ENCODE measurements at regions not wholly inside any gene's neighbourhood (a gene's known extent, or its start where the extent isn't known, plus 50 kb on each side); places are given as distances from the start of the nearest gene placed in this dataset.

DNA sequence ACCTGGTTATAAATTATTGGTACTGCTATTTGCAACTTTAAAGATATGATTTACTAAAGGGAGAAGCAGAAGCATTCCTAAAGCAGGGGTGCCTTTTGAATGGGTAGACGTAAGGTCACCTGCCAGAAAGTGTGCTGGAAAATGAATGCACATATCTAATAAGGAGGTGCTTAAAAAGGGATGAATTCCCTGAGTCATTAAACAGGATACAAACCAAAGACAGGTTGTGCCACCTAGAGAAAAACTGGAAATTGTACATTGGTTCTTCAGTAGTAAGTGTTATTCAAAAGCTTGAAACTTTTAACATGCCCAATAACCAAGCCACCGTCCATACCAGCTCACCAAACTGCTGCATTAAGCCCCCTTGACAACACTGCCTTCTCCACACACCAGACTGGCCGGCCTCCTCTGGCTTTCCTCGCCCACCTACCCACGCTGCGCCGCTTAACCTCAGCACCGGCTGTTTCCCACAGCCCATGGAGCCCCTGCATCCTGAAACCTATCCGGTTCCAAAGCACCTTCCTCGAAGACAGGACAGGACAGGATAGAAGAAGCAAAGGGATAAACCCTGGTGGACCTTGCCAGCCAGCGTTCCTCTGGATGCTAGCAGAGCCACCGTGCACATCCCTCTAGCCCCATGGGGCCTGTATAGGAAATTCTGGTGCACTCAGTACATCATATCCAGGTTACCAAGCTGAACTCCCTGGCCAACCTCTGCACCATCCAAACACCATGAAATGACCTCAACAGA, 201.5 kb upstream of the CAND1 start:
- no peak overlapping the region for H3K9ac ChIP-seq (ENCODE audit: extremely low read depth, insufficient read length, low read length)
- Mint-ChIP-seq H3K4me1 (peaks cover 23% of the 10 kb centered on the region in 2 experiments), H3K4me3 (peak overlapping the region; percentile 90 to 93), H3K27me3 (ENCODE audit: low read depth) (peaks cover 31% of the 10 kb centered on the region), H3K36me3 (ENCODE audit: insufficient read depth in 1 of 3, low read depth in 3 of 3) (no peaks in the 10 kb centered on the region), H3K9me3 (no peaks in the 10 kb centered on the region; a peak in 2 of 5 replicates), H3K27ac (peak overlapping the region in 1 of 3 experiments; percentile 94; a peak in 2 of 7 replicates)
- no peaks in the 10 kb centered on the region for H4K20me1 ChIP-seq (ENCODE audit: control insufficient read depth, insufficient read depth, insufficient read length)
- no peak overlapping the region for H2BK5ac ChIP-seq (ENCODE audit: insufficient read length, low read length)
- H3K79me2 ChIP-seq (ENCODE audit: insufficient read depth, low read length), result no peaks in the 10 kb centered on the region; the same call in 1 of the 2 replicates
- no peak for TF ChIP-seq CTCF (conservative IDR thresholded peaks at IDR 0.05)
- WGBS (ENCODE audit: extremely low coverage, insufficient read length, low lambda C conversion rate), result no CpG with 5 or more reads among the region's 12 CpGs
- H4K8ac ChIP-seq (replicated peaks; ENCODE audit: insufficient read length, low read depth, low read length), result no peak overlapping the region
- H3T11ph ChIP-seq (ENCODE audit: low read length), result no peak overlapping the region
- no peak overlapping the region for H2AFZ ChIP-seq (ENCODE audit: low read length)
- no peaks in the 10 kb centered on the region; the same call in 1 of the 2 replicates for H3K27me3 ChIP-seq (ENCODE audit: insufficient read depth, low read length)
- H3K23me2 ChIP-seq (ENCODE audit: insufficient read length, low read depth, low read length, poor library complexity, severe bottlenecking), result peaks cover 10% of the 10 kb centered on the region
- H2BK15ac ChIP-seq (ENCODE audit: low read depth, low read length), result no peak overlapping the region
- no peak overlapping the region for H3K23ac ChIP-seq (ENCODE audit: insufficient read length, low read depth, low read length)
- H2BK120ac ChIP-seq (ENCODE audit: low read depth, low read length, poor library complexity, severe bottlenecking), result no peak overlapping the region
- no peak overlapping the region for H3K18ac ChIP-seq (ENCODE audit: insufficient read length, low read depth, low read length)
- H3K4ac ChIP-seq (ENCODE audit: low read depth, low read length), result no peak overlapping the region
- no peak overlapping the region for H3K27ac ChIP-seq (ENCODE audit: insufficient read length, low read depth, low read length)
- no peak overlapping the region for H2BK20ac ChIP-seq (ENCODE audit: low read depth, low read length, poor library complexity, severe bottlenecking)
- no peaks in the 10 kb centered on the region for H3K9me3 ChIP-seq (ENCODE audit: control insufficient read depth, low read depth, low read length)
- peak overlapping the region; percentile 24; the same call in 1 of the 2 replicates for H3K14ac ChIP-seq (ENCODE audit: insufficient read depth, low read length)
- peak; percentile 38 for DNase-seq
- H3K56ac ChIP-seq (ENCODE audit: insufficient read length, low read depth, low read length), result no peak overlapping the region
- no peaks in the 10 kb centered on the region; the same call in 1 of the 2 replicates for H3K4me1 ChIP-seq (ENCODE audit: insufficient read depth, low read length)
- no peak overlapping the region for H4K91ac ChIP-seq (ENCODE audit: insufficient read length, low read depth, low read length)
- H2AK5ac ChIP-seq (ENCODE audit: insufficient read length, low read length), result no peak overlapping the region
- H4K5ac ChIP-seq (ENCODE audit: insufficient read length, low read depth, low read length), result no peak overlapping the region
- peak overlapping the region; percentile 92 for H3K4me2 ChIP-seq (ENCODE audit: insufficient read depth, insufficient read length, low read length)
- H3K79me1 ChIP-seq (ENCODE audit: insufficient read depth, low read depth, low read length, poor library complexity, severe bottlenecking), result no peaks in the 10 kb centered on the region
- no peak overlapping the region for H2BK12ac ChIP-seq (ENCODE audit: insufficient read length, low read depth, low read length)
